Osteocyte (in vitro differentiated cells): ENCODE measurements at regions not wholly inside any gene's neighbourhood (a gene's known extent, or its start where the extent isn't known, plus 50 kb on each side); places are given as distances from the start of the nearest gene placed in this dataset.
A peak's percentile ranks its signal among the peaks of the same experiment; 100 is the strongest.

Experiments used
- DNase-seq: peaks from one replicate; pipeline ENCODE4 v3.0.0; 2021; ENCODE audit warnings: mixed read lengths; ENCODE audit not compliant: unreplicated experiment; ENCODE audit errors: extremely low spot score
- H3K27ac Mint-ChIP-seq: one replicate; pipeline ENCODE4 v1.8.0; 2021; ENCODE audit warnings: mild to moderate bottlenecking, mixed read lengths; ENCODE audit not compliant: unreplicated experiment
- H3K27me3 Mint-ChIP-seq: one replicate; pipeline ENCODE4 v1.8.0; 2021; ENCODE audit warnings: mixed read lengths; ENCODE audit not compliant: unreplicated experiment
- H3K36me3 Mint-ChIP-seq: one replicate; pipeline ENCODE4 v1.8.0; 2021; ENCODE audit warnings: mixed read lengths; ENCODE audit not compliant: unreplicated experiment
- H3K4me1 Mint-ChIP-seq: one replicate; pipeline ENCODE4 v1.8.0; 2021; ENCODE audit warnings: mixed read lengths; ENCODE audit not compliant: unreplicated experiment
- H3K4me3 Mint-ChIP-seq: one replicate; pipeline ENCODE4 v1.8.0; 2021; ENCODE audit warnings: mild to moderate bottlenecking, moderate library complexity, mixed read lengths; ENCODE audit not compliant: unreplicated experiment
- H3K9me3 Mint-ChIP-seq: one replicate; pipeline ENCODE4 v1.8.0; 2021; ENCODE audit warnings: mixed read lengths; ENCODE audit not compliant: unreplicated experiment
- TF ChIP-seq, protein P1 (sequence below): fragments of 200-600 bp; sonication (generic); IDR thresholded peaks from 2 replicates; pipeline ENCODE4 v1.5.0; 2021; ENCODE audit warnings: antibody characterized with exemption, mild to moderate bottlenecking, moderate library complexity

DNA sequence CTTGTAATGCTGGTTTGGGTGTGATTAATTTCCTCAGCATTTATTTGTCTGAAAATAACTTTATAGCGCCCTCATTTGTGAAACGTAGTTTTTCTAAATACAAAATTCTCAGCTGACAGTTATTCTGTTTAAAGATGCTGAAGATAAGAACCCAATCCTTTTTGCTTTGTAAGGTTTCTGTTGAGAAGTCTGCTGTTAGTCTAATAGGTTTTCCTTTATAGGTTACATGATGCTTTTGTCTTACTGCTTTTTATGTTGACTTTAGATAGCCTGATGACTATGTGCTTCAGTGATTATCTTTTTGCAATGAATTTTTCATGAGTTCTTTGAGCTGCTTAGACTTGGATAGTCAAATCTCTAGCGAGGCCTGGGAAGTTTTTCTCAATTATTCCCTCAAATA is 168.6 kb upstream of the PDE3A start:
- DNase-seq = no peak
- Mint-ChIP-seq H3K4me1 (no peaks in the 10 kb centered on the region), H3K36me3 (peaks cover 8% of the 10 kb centered on the region), H3K27me3 (no peaks in the 10 kb centered on the region), H3K27ac (no peak overlapping the region), H3K9me3 (peaks cover 33% of the 10 kb centered on the region), H3K4me3 (no peak overlapping the region)
- TF ChIP-seq, protein P1, sequence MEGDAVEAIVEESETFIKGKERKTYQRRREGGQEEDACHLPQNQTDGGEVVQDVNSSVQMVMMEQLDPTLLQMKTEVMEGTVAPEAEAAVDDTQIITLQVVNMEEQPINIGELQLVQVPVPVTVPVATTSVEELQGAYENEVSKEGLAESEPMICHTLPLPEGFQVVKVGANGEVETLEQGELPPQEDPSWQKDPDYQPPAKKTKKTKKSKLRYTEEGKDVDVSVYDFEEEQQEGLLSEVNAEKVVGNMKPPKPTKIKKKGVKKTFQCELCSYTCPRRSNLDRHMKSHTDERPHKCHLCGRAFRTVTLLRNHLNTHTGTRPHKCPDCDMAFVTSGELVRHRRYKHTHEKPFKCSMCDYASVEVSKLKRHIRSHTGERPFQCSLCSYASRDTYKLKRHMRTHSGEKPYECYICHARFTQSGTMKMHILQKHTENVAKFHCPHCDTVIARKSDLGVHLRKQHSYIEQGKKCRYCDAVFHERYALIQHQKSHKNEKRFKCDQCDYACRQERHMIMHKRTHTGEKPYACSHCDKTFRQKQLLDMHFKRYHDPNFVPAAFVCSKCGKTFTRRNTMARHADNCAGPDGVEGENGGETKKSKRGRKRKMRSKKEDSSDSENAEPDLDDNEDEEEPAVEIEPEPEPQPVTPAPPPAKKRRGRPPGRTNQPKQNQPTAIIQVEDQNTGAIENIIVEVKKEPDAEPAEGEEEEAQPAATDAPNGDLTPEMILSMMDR = no peak

GRCh38 chr12:20201733-20202132 is 166.6 kb upstream of the PDE3A start:
- H3K4me3 Mint-ChIP-seq = no peak overlapping the region
- no peak overlapping the region for H3K27ac Mint-ChIP-seq
- H3K36me3 Mint-ChIP-seq = peaks cover 8% of the 10 kb centered on the region
- no peak for DNase-seq
- TF ChIP-seq, protein P1 = no peak
- H3K27me3 Mint-ChIP-seq = no peaks in the 10 kb centered on the region
- H3K9me3 Mint-ChIP-seq = peaks cover 23% of the 10 kb centered on the region
- H3K4me1 Mint-ChIP-seq = peaks cover 8% of the 10 kb centered on the region

- H3K27me3 Mint-ChIP-seq = no peaks in the 10 kb centered on the region
- H3K27ac Mint-ChIP-seq = no peak overlapping the region
- DNase-seq = no peak
- TF ChIP-seq, protein P1 = no peak
- H3K4me3 Mint-ChIP-seq = no peak overlapping the region
- no peaks in the 10 kb centered on the region for H3K36me3 Mint-ChIP-seq
- H3K9me3 Mint-ChIP-seq = peaks cover 3% of the 10 kb centered on the region
- peaks cover 17% of the 10 kb centered on the region for H3K4me1 Mint-ChIP-seq
These were observed 162.5 kb upstream of the PDE3A start for GRCh38 chr12:20205854-20206253.

GRCh38 chr12:20206410-20206809 is 161.9 kb upstream of the PDE3A start:
- Mint-ChIP-seq H3K36me3 (no peaks in the 10 kb centered on the region), H3K27ac (no peak overlapping the region), H3K4me3 (no peak overlapping the region), H3K27me3 (no peaks in the 10 kb centered on the region), H3K9me3 (no peaks in the 10 kb centered on the region), H3K4me1 (peaks cover 19% of the 10 kb centered on the region)
- TF ChIP-seq, protein P1 = no peak
- DNase-seq = no peak

DNA sequence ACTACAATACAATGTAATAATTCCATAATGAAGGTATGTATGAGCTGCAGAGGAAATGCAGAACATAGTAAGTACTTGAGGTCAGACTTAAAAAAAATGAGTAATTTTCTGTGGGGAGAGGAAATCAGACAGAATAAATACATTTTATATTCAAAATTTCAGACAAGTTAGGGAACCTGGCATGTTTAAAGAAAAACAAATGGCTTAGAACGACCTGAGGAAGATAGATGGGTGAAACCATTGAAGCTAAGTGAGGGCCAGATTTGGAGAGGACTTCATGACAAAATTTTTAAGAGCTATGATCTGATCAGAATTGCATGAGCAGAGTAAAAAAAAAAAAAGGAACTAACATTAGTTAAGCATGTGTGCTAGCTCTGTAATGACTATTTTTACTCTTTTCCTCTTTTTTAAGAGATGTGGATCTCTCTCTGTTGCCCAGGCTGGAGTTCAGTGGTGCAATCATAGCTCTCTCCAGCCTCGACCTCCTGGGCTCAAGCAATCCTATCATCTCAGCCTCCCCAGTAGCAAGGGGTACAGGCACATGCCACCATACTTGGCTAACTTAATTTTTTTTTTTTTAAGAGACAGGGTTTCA is 157.6 kb upstream of the PDE3A start:
- Mint-ChIP-seq H3K4me1 (peaks cover 44% of the 10 kb centered on the region), H3K27me3 (no peaks in the 10 kb centered on the region), H3K4me3 (no peak overlapping the region), H3K27ac (peak overlapping the region; percentile 9), H3K9me3 (no peaks in the 10 kb centered on the region), H3K36me3 (no peaks in the 10 kb centered on the region)
- DNase-seq = no peak
- TF ChIP-seq, protein P1 = no peak
